ENCODE measurements at regions not wholly inside any gene's neighbourhood (a gene's known extent, or its start where the extent isn't known, plus 50 kb on each side); places are given as distances from the start of the nearest gene placed in this dataset.
"Not testable (repeated sequence)": the region's sequence is repeated elsewhere in the genome, so short reads cannot be mapped to it uniquely, and the experiment has no call there.

- no peaks in the 10 kb centered on the region for H3K4me1 ChIP-seq (ENCODE audit: control insufficient read depth, insufficient read depth, low read length)
- 100% methylated on average over 3 of the region's 4 CpGs for WGBS (ENCODE audit: insufficient coverage, low lambda C conversion rate)
Measured at GRCh38 chr5:166617507-166617906, 1673.9 kb upstream of the WWC1 start.

GRCh38 chr5:166618526-166618925, 1672.9 kb upstream of the WWC1 start:
- DNase-seq, result no peak
- no peak overlapping the region for H3K4me3 ChIP-seq (ENCODE audit: low read length)
- no peaks in the 10 kb centered on the region for H3K9me3 ChIP-seq (ENCODE audit: control insufficient read depth, low read depth, low read length)
- no CpG with 5 or more reads among the region's 5 CpGs for WGBS (ENCODE audit: insufficient coverage, low lambda C conversion rate)
- no peak overlapping the region for H3K27ac ChIP-seq (ENCODE audit: low read length)
- H3K4me1 ChIP-seq (ENCODE audit: control insufficient read depth, insufficient read depth, low read length), result no peaks in the 10 kb centered on the region
- no peaks in the 10 kb centered on the region for H3K27me3 ChIP-seq (ENCODE audit: control insufficient read depth, insufficient read depth, low read length)
- no peaks in the 10 kb centered on the region for H3K36me3 ChIP-seq (ENCODE audit: control insufficient read depth, insufficient read depth, low read length)

More at GRCh38 chr5:166617507-166617906, 1673.9 kb upstream of the WWC1 start:
- H3K27me3 ChIP-seq (ENCODE audit: control insufficient read depth, insufficient read depth, low read length), result no peaks in the 10 kb centered on the region
- no peak for DNase-seq
- H3K27ac ChIP-seq (ENCODE audit: low read length), result no peak overlapping the region
- no peaks in the 10 kb centered on the region for H3K9me3 ChIP-seq (ENCODE audit: control insufficient read depth, low read depth, low read length)
- H3K36me3 ChIP-seq (ENCODE audit: control insufficient read depth, insufficient read depth, low read length), result no peaks in the 10 kb centered on the region
- no peak overlapping the region for H3K4me3 ChIP-seq (ENCODE audit: low read length)

GRCh38 chr5:166624573-166624972, 1666.9 kb upstream of the WWC1 start:
- 26% methylated on average over 3 of the region's 3 CpGs for WGBS (ENCODE audit: insufficient coverage, low lambda C conversion rate)
- no peak for DNase-seq
- H3K9me3 ChIP-seq (ENCODE audit: control insufficient read depth, low read depth, low read length), result no peaks in the 10 kb centered on the region
- H3K27me3 ChIP-seq (ENCODE audit: control insufficient read depth, insufficient read depth, low read length), result no peaks in the 10 kb centered on the region
- H3K27ac ChIP-seq (ENCODE audit: low read length), result no peak overlapping the region
- no peaks in the 10 kb centered on the region for H3K4me1 ChIP-seq (ENCODE audit: control insufficient read depth, insufficient read depth, low read length)
- H3K4me3 ChIP-seq (ENCODE audit: low read length), result no peak overlapping the region
- H3K36me3 ChIP-seq (ENCODE audit: control insufficient read depth, insufficient read depth, low read length), result no peaks in the 10 kb centered on the region

GRCh38 chr5:166625210-166625865, 1666.1 kb upstream of the WWC1 start:
- Histone ChIP-seq H3K27ac (ENCODE audit: low read length) (no peak overlapping the region), H3K36me3 (ENCODE audit: control insufficient read depth, insufficient read depth, low read length) (no peaks in the 10 kb centered on the region), H3K9me3 (ENCODE audit: control insufficient read depth, low read depth, low read length) (no peaks in the 10 kb centered on the region), H3K4me1 (ENCODE audit: control insufficient read depth, insufficient read depth, low read length) (no peaks in the 10 kb centered on the region), H3K27me3 (ENCODE audit: control insufficient read depth, insufficient read depth, low read length) (no peaks in the 10 kb centered on the region), H3K4me3 (ENCODE audit: low read length) (no peak overlapping the region)
- WGBS (ENCODE audit: insufficient coverage, low lambda C conversion rate), result 92% methylated on average over 3 of the region's 6 CpGs
- DNase-seq, result no peak

- Histone ChIP-seq H3K27me3 (ENCODE audit: control insufficient read depth, insufficient read depth, low read length) (no peaks in the 10 kb centered on the region), H3K36me3 (ENCODE audit: control insufficient read depth, insufficient read depth, low read length) (no peaks in the 10 kb centered on the region), H3K4me1 (ENCODE audit: control insufficient read depth, insufficient read depth, low read length) (no peaks in the 10 kb centered on the region), H3K27ac (ENCODE audit: low read length) (no peak overlapping the region), H3K4me3 (ENCODE audit: low read length) (no peak overlapping the region), H3K9me3 (ENCODE audit: control insufficient read depth, low read depth, low read length) (peaks cover 1% of the 10 kb centered on the region)
- 100% methylated on average over 1 of the region's 1 CpG for WGBS (ENCODE audit: insufficient coverage, low lambda C conversion rate)
- no peak for DNase-seq
Measured at GRCh38 chr5:166637295-166637694, 1654.2 kb upstream of the WWC1 start.

GRCh38 chr5:166639151-166639550, 1652.3 kb upstream of the WWC1 start:
- DNase-seq, result no peak
- no peaks in the 10 kb centered on the region for H3K9me3 ChIP-seq (ENCODE audit: control insufficient read depth, low read depth, low read length)
- WGBS (ENCODE audit: insufficient coverage, low lambda C conversion rate), result no CpG with 5 or more reads among the region's 2 CpGs
- H3K36me3 ChIP-seq (ENCODE audit: control insufficient read depth, insufficient read depth, low read length), result no peaks in the 10 kb centered on the region
- no peak overlapping the region for H3K4me3 ChIP-seq (ENCODE audit: low read length)
- H3K27ac ChIP-seq (ENCODE audit: low read length), result no peak overlapping the region
- no peaks in the 10 kb centered on the region for H3K27me3 ChIP-seq (ENCODE audit: control insufficient read depth, insufficient read depth, low read length)
- no peaks in the 10 kb centered on the region for H3K4me1 ChIP-seq (ENCODE audit: control insufficient read depth, insufficient read depth, low read length)

- WGBS (ENCODE audit: insufficient coverage, low lambda C conversion rate), result 95% methylated on average over 4 of the region's 10 CpGs
- not testable (repeated sequence) for H3K27me3 ChIP-seq (ENCODE audit: control insufficient read depth, insufficient read depth, low read length); H3K36me3 ChIP-seq (ENCODE audit: control insufficient read depth, insufficient read depth, low read length); H3K4me3 ChIP-seq (ENCODE audit: low read length); H3K27ac ChIP-seq (ENCODE audit: low read length); DNase-seq; H3K9me3 ChIP-seq (ENCODE audit: control insufficient read depth, low read depth, low read length); H3K4me1 ChIP-seq (ENCODE audit: control insufficient read depth, insufficient read depth, low read length)
Measured at GRCh38 chr5:166640136-166640535, 1651.3 kb upstream of the WWC1 start.

- Histone ChIP-seq H3K9me3 (ENCODE audit: control insufficient read depth, low read depth, low read length) (no peaks in the 10 kb centered on the region), H3K4me3 (ENCODE audit: low read length) (no peak overlapping the region), H3K27me3 (ENCODE audit: control insufficient read depth, insufficient read depth, low read length) (no peaks in the 10 kb centered on the region), H3K4me1 (ENCODE audit: control insufficient read depth, insufficient read depth, low read length) (no peaks in the 10 kb centered on the region), H3K36me3 (ENCODE audit: control insufficient read depth, insufficient read depth, low read length) (no peaks in the 10 kb centered on the region), H3K27ac (ENCODE audit: low read length) (no peak overlapping the region)
- no peak for DNase-seq
- WGBS (ENCODE audit: insufficient coverage, low lambda C conversion rate), result 60% methylated on average over 1 of the region's 1 CpG
Measured at GRCh38 chr5:166648736-166649135, 1642.7 kb upstream of the WWC1 start.

- H3K27me3 ChIP-seq (ENCODE audit: control insufficient read depth, insufficient read depth, low read length), result no peaks in the 10 kb centered on the region
- H3K9me3 ChIP-seq (ENCODE audit: control insufficient read depth, low read depth, low read length), result no peaks in the 10 kb centered on the region
- H3K4me1 ChIP-seq (ENCODE audit: control insufficient read depth, insufficient read depth, low read length), result no peaks in the 10 kb centered on the region
- no peaks in the 10 kb centered on the region for H3K36me3 ChIP-seq (ENCODE audit: control insufficient read depth, insufficient read depth, low read length)
- no peak overlapping the region for H3K27ac ChIP-seq (ENCODE audit: low read length)
- H3K4me3 ChIP-seq (ENCODE audit: low read length), result no peak overlapping the region
- WGBS (ENCODE audit: insufficient coverage, low lambda C conversion rate), result 67% methylated on average over 1 of the region's 1 CpG
- no peak for DNase-seq
Measured at GRCh38 chr5:166649676-166650075, 1641.8 kb upstream of the WWC1 start.

- no peak overlapping the region for H3K4me3 ChIP-seq (ENCODE audit: low read length)
- WGBS (ENCODE audit: insufficient coverage, low lambda C conversion rate), result 100% methylated on average over 1 of the region's 1 CpG
- no peaks in the 10 kb centered on the region for H3K36me3 ChIP-seq (ENCODE audit: control insufficient read depth, insufficient read depth, low read length)
- no peak for DNase-seq
- no peaks in the 10 kb centered on the region for H3K4me1 ChIP-seq (ENCODE audit: control insufficient read depth, insufficient read depth, low read length)
- no peaks in the 10 kb centered on the region for H3K27me3 ChIP-seq (ENCODE audit: control insufficient read depth, insufficient read depth, low read length)
- H3K27ac ChIP-seq (ENCODE audit: low read length), result no peak overlapping the region
- no peaks in the 10 kb centered on the region for H3K9me3 ChIP-seq (ENCODE audit: control insufficient read depth, low read depth, low read length)
Measured at GRCh38 chr5:166651234-166651633, 1640.2 kb upstream of the WWC1 start.

GRCh38 chr5:166671811-166672210, 1619.6 kb upstream of the WWC1 start:
- H3K4me3 ChIP-seq (ENCODE audit: low read length), result no peak overlapping the region
- DNase-seq, result no peak
- no peaks in the 10 kb centered on the region for H3K36me3 ChIP-seq (ENCODE audit: control insufficient read depth, insufficient read depth, low read length)
- 60% methylated on average over 1 of the region's 1 CpG for WGBS (ENCODE audit: insufficient coverage, low lambda C conversion rate)
- no peaks in the 10 kb centered on the region for H3K4me1 ChIP-seq (ENCODE audit: control insufficient read depth, insufficient read depth, low read length)
- H3K27ac ChIP-seq (ENCODE audit: low read length), result no peak overlapping the region
- H3K9me3 ChIP-seq (ENCODE audit: control insufficient read depth, low read depth, low read length), result no peaks in the 10 kb centered on the region
- no peaks in the 10 kb centered on the region for H3K27me3 ChIP-seq (ENCODE audit: control insufficient read depth, insufficient read depth, low read length)
